ENCODE measurements at regions not wholly inside any gene's neighbourhood (a gene's known extent, or its start where the extent isn't known, plus 50 kb on each side); places are given as distances from the start of the nearest gene placed in this dataset.
A peak's percentile ranks its signal among the peaks of the same experiment; 100 is the strongest.

- no peaks in the 10 kb centered on the region for H3K36me3 ChIP-seq (ENCODE audit: control insufficient read depth, insufficient read depth, low read length)
- H3K27me3 ChIP-seq (ENCODE audit: control insufficient read depth, insufficient read depth, low read length): no peaks in the 10 kb centered on the region
- no peak for DNase-seq
- H3K4me1 ChIP-seq (ENCODE audit: control insufficient read depth, insufficient read depth, low read length): no peaks in the 10 kb centered on the region
- no peak overlapping the region for H3K4me3 ChIP-seq (ENCODE audit: low read length)
- H3K27ac ChIP-seq (ENCODE audit: low read length): no peak overlapping the region
- peaks cover 2% of the 10 kb centered on the region for H3K9me3 ChIP-seq (replicated peaks; ENCODE audit: control insufficient read depth, low read depth, low read length)
- 85% methylated on average over 3 of the region's 6 CpGs for WGBS (ENCODE audit: insufficient coverage)
Observed at GRCh38 chr15:88725305-88726210, 77.7 kb upstream of the ACAN start.

GRCh38 chr15:88727439-88727838 lies 75.8 kb upstream of the ACAN start:
- H3K9me3 ChIP-seq (replicated peaks; ENCODE audit: control insufficient read depth, low read depth, low read length): peaks cover 2% of the 10 kb centered on the region
- H3K27me3 ChIP-seq (ENCODE audit: control insufficient read depth, insufficient read depth, low read length): no peaks in the 10 kb centered on the region
- no peak overlapping the region for H3K27ac ChIP-seq (ENCODE audit: low read length)
- 37% methylated on average over 4 of the region's 5 CpGs for WGBS (ENCODE audit: insufficient coverage)
- no peaks in the 10 kb centered on the region for H3K4me1 ChIP-seq (ENCODE audit: control insufficient read depth, insufficient read depth, low read length)
- H3K36me3 ChIP-seq (ENCODE audit: control insufficient read depth, insufficient read depth, low read length): no peaks in the 10 kb centered on the region
- no peak overlapping the region for H3K4me3 ChIP-seq (ENCODE audit: low read length)
- DNase-seq: no peak

GRCh38 chr15:88729581-88729980 lies 73.7 kb upstream of the ACAN start:
- Histone ChIP-seq H3K27ac (ENCODE audit: low read length) (no peak overlapping the region), H3K4me1 (ENCODE audit: control insufficient read depth, insufficient read depth, low read length) (no peaks in the 10 kb centered on the region), H3K36me3 (ENCODE audit: control insufficient read depth, insufficient read depth, low read length) (no peaks in the 10 kb centered on the region), H3K9me3 (replicated peaks; ENCODE audit: control insufficient read depth, low read depth, low read length) (no peaks in the 10 kb centered on the region), H3K27me3 (ENCODE audit: control insufficient read depth, insufficient read depth, low read length) (no peaks in the 10 kb centered on the region), H3K4me3 (ENCODE audit: low read length) (no peak overlapping the region)
- 83% methylated on average over 2 of the region's 2 CpGs for WGBS (ENCODE audit: insufficient coverage)
- no peak for DNase-seq

- Histone ChIP-seq H3K27me3 (ENCODE audit: control insufficient read depth, insufficient read depth, low read length) (no peaks in the 10 kb centered on the region), H3K4me1 (ENCODE audit: control insufficient read depth, insufficient read depth, low read length) (no peaks in the 10 kb centered on the region), H3K9me3 (replicated peaks; ENCODE audit: control insufficient read depth, low read depth, low read length) (no peaks in the 10 kb centered on the region), H3K27ac (ENCODE audit: low read length) (no peak overlapping the region), H3K4me3 (ENCODE audit: low read length) (no peak overlapping the region), H3K36me3 (ENCODE audit: control insufficient read depth, insufficient read depth, low read length) (no peaks in the 10 kb centered on the region)
- no CpG with 5 or more reads among the region's 3 CpGs for WGBS (ENCODE audit: insufficient coverage)
- DNase-seq: no peak
Observed at GRCh38 chr15:88730751-88731150, 72.5 kb upstream of the ACAN start.

- no peak overlapping the region for H3K27ac ChIP-seq (ENCODE audit: low read length)
- H3K9me3 ChIP-seq (replicated peaks; ENCODE audit: control insufficient read depth, low read depth, low read length): no peaks in the 10 kb centered on the region
- 100% methylated on average over 1 of the region's 1 CpG for WGBS (ENCODE audit: insufficient coverage)
- no peak overlapping the region for H3K4me3 ChIP-seq (ENCODE audit: low read length)
- H3K36me3 ChIP-seq (ENCODE audit: control insufficient read depth, insufficient read depth, low read length): no peaks in the 10 kb centered on the region
- peaks cover 3% of the 10 kb centered on the region for H3K27me3 ChIP-seq (ENCODE audit: control insufficient read depth, insufficient read depth, low read length)
- no peaks in the 10 kb centered on the region for H3K4me1 ChIP-seq (ENCODE audit: control insufficient read depth, insufficient read depth, low read length)
- DNase-seq: no peak
Observed at GRCh38 chr15:88735212-88735611, 68.0 kb upstream of the ACAN start.

- Histone ChIP-seq H3K4me1 (ENCODE audit: control insufficient read depth, insufficient read depth, low read length) (no peaks in the 10 kb centered on the region), H3K27me3 (ENCODE audit: control insufficient read depth, insufficient read depth, low read length) (peaks cover 3% of the 10 kb centered on the region), H3K27ac (ENCODE audit: low read length) (no peak overlapping the region), H3K36me3 (ENCODE audit: control insufficient read depth, insufficient read depth, low read length) (no peaks in the 10 kb centered on the region), H3K4me3 (ENCODE audit: low read length) (no peak overlapping the region), H3K9me3 (replicated peaks; ENCODE audit: control insufficient read depth, low read depth, low read length) (no peaks in the 10 kb centered on the region)
- 0% methylated on average over 1 of the region's 1 CpG for WGBS (ENCODE audit: insufficient coverage)
- no peak for DNase-seq
Observed at GRCh38 chr15:88736204-88736603, 67.0 kb upstream of the ACAN start.

- Histone ChIP-seq H3K27me3 (ENCODE audit: control insufficient read depth, insufficient read depth, low read length) (peaks cover 3% of the 10 kb centered on the region), H3K36me3 (ENCODE audit: control insufficient read depth, insufficient read depth, low read length) (no peaks in the 10 kb centered on the region), H3K27ac (ENCODE audit: low read length) (no peak overlapping the region), H3K4me3 (ENCODE audit: low read length) (no peak overlapping the region), H3K4me1 (ENCODE audit: control insufficient read depth, insufficient read depth, low read length) (no peaks in the 10 kb centered on the region), H3K9me3 (replicated peaks; ENCODE audit: control insufficient read depth, low read depth, low read length) (no peaks in the 10 kb centered on the region)
- peak; percentile 24 for DNase-seq
- 32% methylated on average over 3 of the region's 4 CpGs for WGBS (ENCODE audit: insufficient coverage)
Observed at GRCh38 chr15:88738796-88739195, 64.4 kb upstream of the ACAN start.

- Histone ChIP-seq H3K4me1 (ENCODE audit: control insufficient read depth, insufficient read depth, low read length) (peaks cover 3% of the 10 kb centered on the region), H3K27ac (ENCODE audit: low read length) (no peak overlapping the region), H3K9me3 (replicated peaks; ENCODE audit: control insufficient read depth, low read depth, low read length) (no peaks in the 10 kb centered on the region), H3K27me3 (ENCODE audit: control insufficient read depth, insufficient read depth, low read length) (peaks cover 5% of the 10 kb centered on the region), H3K4me3 (ENCODE audit: low read length) (no peak overlapping the region), H3K36me3 (ENCODE audit: control insufficient read depth, insufficient read depth, low read length) (no peaks in the 10 kb centered on the region)
- no peak for DNase-seq
- 89% methylated on average over 4 of the region's 5 CpGs for WGBS (ENCODE audit: insufficient coverage)
Observed at GRCh38 chr15:88739541-88739940, 63.7 kb upstream of the ACAN start.

GRCh38 chr15:88740356-88740755 lies 62.9 kb upstream of the ACAN start:
- H3K9me3 ChIP-seq (replicated peaks; ENCODE audit: control insufficient read depth, low read depth, low read length): no peaks in the 10 kb centered on the region
- no peaks in the 10 kb centered on the region for H3K36me3 ChIP-seq (ENCODE audit: control insufficient read depth, insufficient read depth, low read length)
- no peak overlapping the region for H3K27ac ChIP-seq (ENCODE audit: low read length)
- no peak overlapping the region for H3K4me3 ChIP-seq (ENCODE audit: low read length)
- DNase-seq: no peak
- peaks cover 3% of the 10 kb centered on the region for H3K4me1 ChIP-seq (ENCODE audit: control insufficient read depth, insufficient read depth, low read length)
- 91% methylated on average over 1 of the region's 3 CpGs for WGBS (ENCODE audit: insufficient coverage)
- H3K27me3 ChIP-seq (ENCODE audit: control insufficient read depth, insufficient read depth, low read length): peaks cover 5% of the 10 kb centered on the region

GRCh38 chr15:88741046-88741445 lies 62.2 kb upstream of the ACAN start:
- H3K4me3 ChIP-seq (ENCODE audit: low read length): no peak overlapping the region
- peaks cover 5% of the 10 kb centered on the region for H3K27me3 ChIP-seq (ENCODE audit: control insufficient read depth, insufficient read depth, low read length)
- DNase-seq: no peak
- no peak overlapping the region for H3K27ac ChIP-seq (ENCODE audit: low read length)
- H3K4me1 ChIP-seq (ENCODE audit: control insufficient read depth, insufficient read depth, low read length): peaks cover 3% of the 10 kb centered on the region
- H3K9me3 ChIP-seq (replicated peaks; ENCODE audit: control insufficient read depth, low read depth, low read length): no peaks in the 10 kb centered on the region
- WGBS (ENCODE audit: insufficient coverage): 88% methylated on average over 1 of the region's 5 CpGs
- no peaks in the 10 kb centered on the region for H3K36me3 ChIP-seq (ENCODE audit: control insufficient read depth, insufficient read depth, low read length)
